ENCODE measurements at regions not wholly inside any gene's neighbourhood (a gene's known extent, or its start where the extent isn't known, plus 50 kb on each side); places are given as distances from the start of the nearest gene placed in this dataset.

- TF ChIP-seq CTCF (conservative IDR thresholded peaks at IDR 0.05; ENCODE audit: low read length) (no peak), EZH2phosphoT487 (IDR thresholded peaks at IDR 0.05; ENCODE audit: borderline replicate concordance) (no peak)
Observed at GRCh38 chr7:113321201-113321600, 202.8 kb upstream of the SMIM30 start.
